ENCODE measurements at regions not wholly inside any gene's neighbourhood (a gene's known extent, or its start where the extent isn't known, plus 50 kb on each side); places are given as distances from the start of the nearest gene placed in this dataset.

DNA sequence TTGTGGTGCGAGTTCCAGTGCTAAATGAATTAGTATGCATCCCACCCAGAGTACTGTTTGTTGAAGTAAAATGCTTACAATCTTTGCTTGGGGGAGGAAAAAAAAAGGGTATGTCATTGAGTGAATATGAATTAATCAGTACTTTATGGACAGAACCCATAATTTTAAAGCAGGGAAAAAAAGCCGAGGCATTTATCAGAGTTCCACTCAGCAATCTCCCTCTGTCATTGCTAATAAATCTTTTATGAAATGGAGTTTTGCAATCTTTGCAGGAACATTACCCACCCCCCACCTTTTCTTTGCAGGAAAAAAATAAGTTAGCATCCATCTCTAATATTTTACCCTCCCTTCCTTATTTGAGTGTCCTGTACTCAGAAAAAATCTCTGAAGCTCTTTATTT is 127.9 kb upstream of the TMPO start:
- H3K27me3 ChIP-seq (ENCODE audit: control insufficient read depth, insufficient read depth, low read length), result no peaks in the 10 kb centered on the region
- H3K9me3 ChIP-seq (ENCODE audit: control insufficient read depth, insufficient read depth, low read length), result no peaks in the 10 kb centered on the region
- no peak overlapping the region for H3K4me3 ChIP-seq (ENCODE audit: low read length)
- no CpG with 5 or more reads among the region's 2 CpGs for WGBS (ENCODE audit: insufficient coverage, insufficient read length)
- H3K27ac ChIP-seq (ENCODE audit: low read length), result no peak overlapping the region
- H3K36me3 ChIP-seq (ENCODE audit: control insufficient read depth, insufficient read depth, low read length), result no peaks in the 10 kb centered on the region
- DNase-seq (ENCODE audit: low read depth, low spot score), result no peak
- no peaks in the 10 kb centered on the region for H3K4me1 ChIP-seq (ENCODE audit: control insufficient read depth, insufficient read depth, low read length)

- Histone ChIP-seq H3K4me3 (ENCODE audit: low read length) (no peak overlapping the region), H3K9me3 (ENCODE audit: control insufficient read depth, insufficient read depth, low read length) (no peaks in the 10 kb centered on the region), H3K27ac (ENCODE audit: low read length) (no peak overlapping the region), H3K36me3 (ENCODE audit: control insufficient read depth, insufficient read depth, low read length) (no peaks in the 10 kb centered on the region), H3K27me3 (ENCODE audit: control insufficient read depth, insufficient read depth, low read length) (no peaks in the 10 kb centered on the region), H3K4me1 (ENCODE audit: control insufficient read depth, insufficient read depth, low read length) (no peaks in the 10 kb centered on the region)
- DNase-seq (ENCODE audit: low read depth, low spot score), result no peak
- WGBS (ENCODE audit: insufficient coverage, insufficient read length), result no CpG with 5 or more reads among the region's 10 CpGs
Observed at GRCh38 chr12:98388126-98388525, 127.3 kb upstream of the TMPO start.

DNA sequence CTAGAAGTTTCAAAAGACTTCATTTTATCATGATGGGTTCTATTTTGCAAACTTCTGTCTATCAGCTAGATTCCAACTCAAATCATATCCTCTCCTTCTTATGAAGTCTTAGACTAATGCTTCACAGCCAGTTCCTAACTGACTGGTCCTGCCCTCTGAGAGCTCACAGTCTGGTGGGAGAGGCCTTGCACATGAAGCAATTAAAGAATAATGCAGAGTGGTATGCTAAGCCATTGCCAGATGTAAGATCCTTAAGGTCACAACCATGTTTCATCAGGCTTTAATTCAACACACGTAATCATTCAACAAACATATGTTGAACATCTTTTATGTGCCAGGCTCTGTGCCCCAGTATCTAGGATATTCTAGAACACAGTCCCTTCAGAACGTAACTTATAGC is 125.8 kb upstream of the TMPO start:
- no CpG with 5 or more reads among the region's 2 CpGs for WGBS (ENCODE audit: insufficient coverage, insufficient read length)
- H3K9me3 ChIP-seq (ENCODE audit: control insufficient read depth, insufficient read depth, low read length), result no peaks in the 10 kb centered on the region
- H3K27ac ChIP-seq (ENCODE audit: low read length), result no peak overlapping the region
- H3K27me3 ChIP-seq (ENCODE audit: control insufficient read depth, insufficient read depth, low read length), result no peaks in the 10 kb centered on the region
- no peaks in the 10 kb centered on the region for H3K4me1 ChIP-seq (ENCODE audit: control insufficient read depth, insufficient read depth, low read length)
- H3K4me3 ChIP-seq (ENCODE audit: low read length), result no peak overlapping the region
- DNase-seq (ENCODE audit: low read depth, low spot score), result no peak
- H3K36me3 ChIP-seq (ENCODE audit: control insufficient read depth, insufficient read depth, low read length), result no peaks in the 10 kb centered on the region

DNA sequence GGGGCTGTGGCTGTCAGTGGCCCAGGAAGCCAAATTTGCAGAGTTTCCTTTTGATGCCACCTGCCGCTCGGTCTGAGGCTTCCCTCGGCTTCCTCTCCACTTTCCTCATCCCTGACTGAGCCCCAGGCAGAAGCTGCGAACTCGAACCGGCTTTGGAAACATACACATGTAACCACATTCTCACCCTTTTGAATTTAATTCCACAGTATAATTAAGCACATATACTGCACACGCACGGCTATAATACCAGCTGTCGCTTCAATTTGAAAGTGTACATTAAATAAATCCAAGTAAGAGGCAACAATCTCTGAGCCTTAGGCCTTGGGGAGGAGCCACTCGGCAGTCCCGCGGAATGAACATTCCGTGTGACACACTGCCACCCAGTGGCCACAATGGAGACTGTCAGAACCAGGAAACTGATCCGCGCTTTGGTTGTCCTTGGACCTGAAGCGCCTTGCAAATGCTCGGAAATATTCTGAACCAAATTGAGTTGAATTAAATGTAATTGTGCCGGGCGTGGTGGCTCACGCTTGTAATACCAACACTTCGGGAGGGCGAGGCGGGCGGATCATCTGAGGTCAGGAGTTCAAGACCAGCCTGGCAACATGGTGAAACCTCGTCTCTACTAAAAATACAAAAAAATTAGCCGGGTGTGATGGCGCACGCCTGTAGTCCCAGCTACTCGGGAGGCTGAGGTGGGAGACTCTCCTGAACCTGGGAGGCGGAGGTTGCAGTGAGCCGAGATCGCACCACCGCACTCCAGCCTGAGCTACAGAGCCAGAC is 117.9 kb upstream of the TMPO start:
- H3K9me3 ChIP-seq (ENCODE audit: control insufficient read depth, insufficient read depth, low read length), result no peaks in the 10 kb centered on the region
- no peak overlapping the region for H3K27ac ChIP-seq (ENCODE audit: low read length)
- H3K4me3 ChIP-seq (ENCODE audit: low read length), result peak overlapping the region; percentile 7; the same call in 1 of the 2 replicates
- H3K27me3 ChIP-seq (ENCODE audit: control insufficient read depth, insufficient read depth, low read length), result no peaks in the 10 kb centered on the region
- H3K36me3 ChIP-seq (ENCODE audit: control insufficient read depth, insufficient read depth, low read length), result no peaks in the 10 kb centered on the region
- no CpG with 5 or more reads among the region's 33 CpGs for WGBS (ENCODE audit: insufficient coverage, insufficient read length)
- peak; percentile 82 for DNase-seq (ENCODE audit: low read depth, low spot score)
- no peaks in the 10 kb centered on the region for H3K4me1 ChIP-seq (ENCODE audit: control insufficient read depth, insufficient read depth, low read length)

GRCh38 chr12:98399532-98399931 is 115.9 kb upstream of the TMPO start:
- no peaks in the 10 kb centered on the region for H3K36me3 ChIP-seq (ENCODE audit: control insufficient read depth, insufficient read depth, low read length)
- DNase-seq (ENCODE audit: low read depth, low spot score), result no peak

DNA sequence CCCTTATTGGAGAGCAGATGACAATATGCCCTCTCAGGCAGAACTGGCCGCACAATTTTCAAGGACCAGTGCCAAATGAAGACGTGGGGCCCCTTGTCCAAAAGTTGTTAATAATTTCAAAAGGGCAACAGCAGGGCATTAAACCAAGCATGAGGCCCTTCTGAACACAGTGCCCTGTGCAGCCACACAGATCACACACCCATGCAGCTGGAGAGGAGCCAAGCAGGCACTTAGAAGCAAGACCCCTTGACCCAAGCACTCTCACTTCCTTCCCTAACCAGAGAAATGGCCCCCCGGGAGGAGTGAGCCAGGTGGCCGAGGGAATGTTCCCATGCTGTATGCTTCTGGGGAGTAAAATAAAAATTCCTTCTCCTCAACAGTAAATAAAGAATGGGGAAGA is 114.0 kb upstream of the TMPO start:
- Histone ChIP-seq H3K9me3 (ENCODE audit: control insufficient read depth, insufficient read depth, low read length) (no peaks in the 10 kb centered on the region), H3K4me3 (ENCODE audit: low read length) (no peak overlapping the region), H3K27ac (ENCODE audit: low read length) (no peak overlapping the region), H3K4me1 (ENCODE audit: control insufficient read depth, insufficient read depth, low read length) (peaks cover 4% of the 10 kb centered on the region; the same call in 1 of the 2 replicates), H3K27me3 (ENCODE audit: control insufficient read depth, insufficient read depth, low read length) (no peaks in the 10 kb centered on the region), H3K36me3 (ENCODE audit: control insufficient read depth, insufficient read depth, low read length) (no peaks in the 10 kb centered on the region)
- no CpG with 5 or more reads among the region's 4 CpGs for WGBS (ENCODE audit: insufficient coverage, insufficient read length)
- DNase-seq (ENCODE audit: low read depth, low spot score), result no peak

More at GRCh38 chr12:98399532-98399931, 115.9 kb upstream of the TMPO start:
- Histone ChIP-seq H3K27me3 (ENCODE audit: control insufficient read depth, insufficient read depth, low read length) (no peaks in the 10 kb centered on the region), H3K4me1 (ENCODE audit: control insufficient read depth, insufficient read depth, low read length) (peaks cover under 1% of the 10 kb centered on the region; the same call in 1 of the 2 replicates), H3K9me3 (ENCODE audit: control insufficient read depth, insufficient read depth, low read length) (no peaks in the 10 kb centered on the region), H3K27ac (ENCODE audit: low read length) (no peak overlapping the region), H3K4me3 (ENCODE audit: low read length) (no peak overlapping the region)
- no CpG with 5 or more reads among the region's 9 CpGs for WGBS (ENCODE audit: insufficient coverage, insufficient read length)

DNA sequence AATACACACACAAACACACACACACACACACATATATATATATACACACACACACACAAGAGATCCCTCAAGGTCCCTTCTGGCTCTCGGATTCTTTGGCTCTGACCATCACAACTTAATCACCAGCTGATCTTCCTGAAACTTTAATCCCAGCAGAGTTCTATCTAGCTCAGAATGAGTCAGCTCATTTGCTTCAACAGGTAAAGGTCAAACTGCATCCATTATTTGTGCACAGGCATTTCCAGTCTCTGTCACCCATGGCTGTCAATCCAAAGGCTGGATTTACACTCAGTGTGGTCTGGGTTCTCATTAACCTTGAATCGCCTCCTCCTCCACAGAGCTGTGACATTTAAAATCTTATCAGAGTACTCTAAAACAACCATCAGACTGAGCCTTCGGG is 113.3 kb upstream of the TMPO start:
- H3K27ac ChIP-seq (ENCODE audit: low read length), result no peak overlapping the region
- WGBS (ENCODE audit: insufficient coverage, insufficient read length), result no CpG with 5 or more reads among the region's 3 CpGs
- peaks cover 4% of the 10 kb centered on the region; the same call in 1 of the 2 replicates for H3K4me1 ChIP-seq (ENCODE audit: control insufficient read depth, insufficient read depth, low read length)

GRCh38 chr12:98402671-98403070 is 112.7 kb upstream of the TMPO start:
- Histone ChIP-seq H3K9me3 (ENCODE audit: control insufficient read depth, insufficient read depth, low read length) (no peaks in the 10 kb centered on the region), H3K4me1 (ENCODE audit: control insufficient read depth, insufficient read depth, low read length) (peaks cover 4% of the 10 kb centered on the region; the same call in 1 of the 2 replicates), H3K27me3 (ENCODE audit: control insufficient read depth, insufficient read depth, low read length) (no peaks in the 10 kb centered on the region), H3K4me3 (ENCODE audit: low read length) (no peak overlapping the region), H3K36me3 (ENCODE audit: control insufficient read depth, insufficient read depth, low read length) (no peaks in the 10 kb centered on the region), H3K27ac (ENCODE audit: low read length) (no peak overlapping the region)
- DNase-seq (ENCODE audit: low read depth, low spot score), result no peak
- WGBS (ENCODE audit: insufficient coverage, insufficient read length), result no CpG with 5 or more reads among the region's 3 CpGs

More for the DNA sequence above, 113.3 kb upstream of the TMPO start:
- Histone ChIP-seq H3K9me3 (ENCODE audit: control insufficient read depth, insufficient read depth, low read length) (no peaks in the 10 kb centered on the region), H3K27me3 (ENCODE audit: control insufficient read depth, insufficient read depth, low read length) (no peaks in the 10 kb centered on the region), H3K4me3 (ENCODE audit: low read length) (no peak overlapping the region), H3K36me3 (ENCODE audit: control insufficient read depth, insufficient read depth, low read length) (no peaks in the 10 kb centered on the region)
- no peak for DNase-seq (ENCODE audit: low read depth, low spot score)

GRCh38 chr12:98403385-98403784 is 112.0 kb upstream of the TMPO start:
- no peak for DNase-seq (ENCODE audit: low read depth, low spot score)

DNA sequence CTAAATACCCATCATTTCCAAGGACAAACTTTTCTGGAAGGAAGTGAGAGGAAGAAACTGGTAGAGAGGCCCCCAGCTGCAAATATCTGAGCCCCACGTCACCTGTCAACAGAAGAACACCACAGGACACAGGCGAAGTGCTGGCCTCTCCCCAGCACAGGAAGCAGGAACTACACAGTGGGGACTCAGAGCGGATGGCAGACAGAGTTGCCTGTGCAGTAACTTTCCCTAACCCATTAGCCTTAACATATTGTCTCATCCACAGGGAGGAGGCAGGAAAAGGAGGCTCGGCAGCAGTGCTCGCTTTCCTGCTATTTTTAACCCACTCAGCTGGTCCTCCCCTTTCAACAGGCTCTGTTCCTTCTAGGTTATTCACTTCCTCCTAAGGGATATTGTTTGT is 111.5 kb upstream of the TMPO start:
- Histone ChIP-seq H3K4me1 (ENCODE audit: control insufficient read depth, insufficient read depth, low read length) (peaks cover 4% of the 10 kb centered on the region; the same call in 1 of the 2 replicates), H3K9me3 (ENCODE audit: control insufficient read depth, insufficient read depth, low read length) (no peaks in the 10 kb centered on the region), H3K27ac (ENCODE audit: low read length) (no peak overlapping the region), H3K36me3 (ENCODE audit: control insufficient read depth, insufficient read depth, low read length) (no peaks in the 10 kb centered on the region), H3K27me3 (ENCODE audit: control insufficient read depth, insufficient read depth, low read length) (no peaks in the 10 kb centered on the region), H3K4me3 (ENCODE audit: low read length) (no peak overlapping the region)
- WGBS (ENCODE audit: insufficient coverage, insufficient read length), result no CpG with 5 or more reads among the region's 5 CpGs
- DNase-seq (ENCODE audit: low read depth, low spot score), result no peak

More at GRCh38 chr12:98403385-98403784, 112.0 kb upstream of the TMPO start:
- H3K27me3 ChIP-seq (ENCODE audit: control insufficient read depth, insufficient read depth, low read length), result no peaks in the 10 kb centered on the region
- peaks cover 4% of the 10 kb centered on the region; the same call in 1 of the 2 replicates for H3K4me1 ChIP-seq (ENCODE audit: control insufficient read depth, insufficient read depth, low read length)
- no CpG with 5 or more reads among the region's 1 CpG for WGBS (ENCODE audit: insufficient coverage, insufficient read length)
- no peaks in the 10 kb centered on the region for H3K9me3 ChIP-seq (ENCODE audit: control insufficient read depth, insufficient read depth, low read length)
- no peak overlapping the region for H3K27ac ChIP-seq (ENCODE audit: low read length)
- H3K4me3 ChIP-seq (ENCODE audit: low read length), result no peak overlapping the region
- no peaks in the 10 kb centered on the region for H3K36me3 ChIP-seq (ENCODE audit: control insufficient read depth, insufficient read depth, low read length)

All from iPS DF 6.9 (cell line).